HG03139 (cell line): ENCODE measurements at regions not wholly inside any gene's neighbourhood (a gene's known extent, or its start where the extent isn't known, plus 50 kb on each side); places are given as distances from the start of the nearest gene placed in this dataset.

ENCODE experiments used
- ATAC-seq: cut with Tn5 transposase; IDR thresholded peaks from one replicate; pipeline ENCODE4 v1.9.1; 2021; ENCODE audit not compliant: unreplicated experiment

- ATAC-seq = no peak
Measured at GRCh38 chr18:76579301-76579695, 84.3 kb upstream of the ZNF516 start.

DNA sequence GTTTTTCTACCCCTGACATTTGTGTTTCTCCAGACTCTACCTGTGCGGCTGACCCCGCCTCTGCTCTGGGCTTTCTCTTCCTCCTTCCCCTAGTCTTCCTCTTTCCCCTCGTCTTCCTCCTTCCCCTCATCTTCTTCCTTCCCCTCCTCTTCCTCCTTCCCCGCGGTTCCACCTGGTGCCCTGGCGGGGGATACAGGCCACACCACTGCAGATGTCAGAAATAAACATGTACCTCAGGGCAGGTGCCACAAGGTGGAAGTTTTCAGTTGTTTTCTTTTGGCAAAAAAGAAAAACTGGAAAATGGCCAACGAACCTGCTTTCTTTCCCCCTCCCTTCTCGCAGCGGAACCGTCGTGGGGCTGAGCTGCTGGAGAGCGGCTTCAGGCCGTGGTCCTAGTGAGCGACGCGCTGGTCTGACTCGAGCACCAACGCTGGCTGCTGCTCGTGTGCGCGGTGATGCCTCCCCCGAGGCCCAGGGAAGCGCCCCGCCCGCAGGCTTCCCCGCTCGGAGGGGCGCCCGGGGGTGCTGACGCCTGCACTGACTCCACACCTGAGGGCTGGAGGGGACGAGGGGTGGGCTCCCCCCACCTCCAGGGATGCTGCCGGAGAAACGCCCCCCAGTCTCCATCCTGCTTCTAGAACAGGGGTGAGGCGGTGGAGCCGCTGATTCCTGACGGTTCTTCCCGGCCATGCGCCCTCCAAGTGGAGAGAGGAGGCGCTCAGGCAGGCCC lies 83.7 kb upstream of the ZNF516 start:
- no peak for ATAC-seq

DNA sequence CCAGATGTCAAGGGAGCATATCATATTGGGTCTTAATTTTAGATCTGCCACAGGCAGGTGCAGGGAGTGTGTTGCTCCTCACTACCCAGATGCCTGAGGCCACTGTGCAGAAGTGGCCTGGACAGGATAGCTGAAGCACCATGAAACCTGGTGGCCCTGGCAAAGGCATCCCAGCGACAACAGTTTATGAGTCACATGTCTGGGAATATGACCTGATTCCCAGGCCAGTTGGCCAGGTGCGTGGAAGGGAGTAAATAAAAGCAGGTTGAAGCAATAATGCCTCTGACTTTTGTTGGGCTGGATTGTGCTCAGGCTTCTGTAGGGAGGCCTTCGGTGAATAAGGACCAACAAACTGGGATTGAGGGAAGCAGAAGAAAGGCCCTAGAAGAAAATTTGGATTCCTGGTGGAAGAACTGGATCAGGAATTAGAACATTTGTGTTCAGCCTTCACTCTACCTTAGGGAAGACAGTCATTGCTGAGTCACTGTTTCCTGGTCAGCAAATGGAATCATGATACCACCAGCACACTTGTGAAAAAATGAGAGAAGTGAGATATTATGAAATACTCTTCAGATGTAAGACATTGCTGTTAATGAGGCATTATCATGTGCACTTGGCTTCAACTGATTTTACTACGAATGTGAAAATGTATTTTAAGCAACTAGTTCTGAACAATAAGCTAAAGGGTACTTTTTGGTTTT lies 78.4 kb upstream of the ZNF516 start:
- no peak for ATAC-seq

- no peak for ATAC-seq
Measured at GRCh38 chr18:76572518-76573247, 77.6 kb upstream of the ZNF516 start.

GRCh38 chr18:76571689-76572088 lies 76.6 kb upstream of the ZNF516 start:
- no peak for ATAC-seq

GRCh38 chr18:76570856-76571255 lies 75.8 kb upstream of the ZNF516 start:
- ATAC-seq = no peak

GRCh38 chr18:76569644-76570419 lies 74.8 kb upstream of the ZNF516 start:
- ATAC-seq = no peak

- no peak for ATAC-seq
Measured at GRCh38 chr18:76568731-76569130, 73.7 kb upstream of the ZNF516 start.

GRCh38 chr18:76567835-76568445 lies 72.9 kb upstream of the ZNF516 start:
- no peak for ATAC-seq

GRCh38 chr18:76566987-76567386 lies 71.9 kb upstream of the ZNF516 start:
- ATAC-seq = no peak

DNA sequence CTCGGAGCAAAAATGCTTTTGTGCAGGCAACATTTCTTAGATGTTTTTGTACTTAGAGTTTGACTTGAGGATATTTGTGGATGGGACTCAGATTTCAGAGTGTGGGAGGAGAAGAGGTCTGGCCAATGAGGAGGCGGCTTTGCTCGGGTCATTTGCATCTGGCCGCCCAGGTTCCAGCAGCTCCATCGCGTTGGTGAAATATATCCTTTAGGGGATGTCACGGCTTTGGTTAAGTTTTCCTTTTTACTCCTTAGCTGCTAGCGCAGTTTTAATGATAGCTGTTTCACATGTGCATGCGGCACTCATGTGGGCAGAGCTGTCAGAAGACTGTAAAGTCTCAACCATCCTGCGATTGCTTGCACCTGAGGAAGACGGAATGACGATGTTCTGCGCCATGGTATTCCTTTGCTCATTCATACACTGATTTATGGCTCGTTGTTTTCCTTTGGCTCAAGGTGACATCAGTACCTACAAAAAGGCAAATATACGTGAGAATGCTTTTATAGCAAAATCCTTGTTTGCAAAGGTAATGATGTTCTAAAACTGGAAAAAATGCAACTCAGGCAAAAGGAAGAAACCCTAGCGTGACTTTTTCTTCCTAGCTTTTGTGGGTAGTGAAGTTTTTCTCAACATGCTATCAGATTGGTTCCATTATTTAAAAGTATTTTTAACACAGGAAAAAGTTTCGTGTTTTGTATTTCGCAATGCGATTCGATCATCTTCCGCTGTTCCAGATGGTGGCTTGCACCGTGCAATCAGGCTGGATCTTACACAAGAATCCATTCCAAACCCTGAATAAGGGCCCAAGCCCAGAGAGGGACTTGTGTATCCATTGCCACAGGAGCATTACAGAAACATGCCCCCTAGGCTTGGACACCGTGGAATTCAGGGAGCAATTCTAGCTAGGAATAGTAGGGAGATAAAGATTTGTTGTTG lies 70.5 kb upstream of the ZNF516 start:
- no peak for ATAC-seq

DNA sequence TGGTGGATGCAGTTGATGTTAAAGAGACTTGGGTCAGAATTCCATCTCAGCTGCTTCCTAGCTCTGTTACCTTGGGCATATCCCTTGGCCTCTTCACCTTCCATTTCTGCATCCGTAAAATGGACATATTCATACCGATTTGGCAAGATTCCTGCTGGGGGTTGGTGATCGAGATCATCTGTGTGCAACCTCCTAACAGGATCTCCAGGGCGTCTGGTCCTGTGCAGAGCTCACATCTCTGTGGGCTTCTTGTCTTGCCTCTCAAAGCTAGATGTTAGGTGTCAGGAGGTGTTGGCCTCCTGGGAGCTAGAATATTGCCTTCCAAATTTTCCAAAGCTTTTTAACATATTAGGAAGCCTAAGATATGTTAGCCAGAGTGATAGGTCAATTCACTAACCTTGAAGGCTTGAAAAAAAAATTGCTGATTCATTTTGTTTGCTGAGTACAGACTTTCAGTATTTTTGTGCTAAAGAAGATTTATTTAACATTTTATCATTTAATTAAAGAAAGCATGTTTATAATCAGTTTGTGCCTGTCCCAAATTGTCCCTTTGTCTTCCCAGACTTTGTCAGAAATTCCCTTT lies 69.7 kb upstream of the ZNF516 start:
- ATAC-seq = no peak

GRCh38 chr18:76564117-76564516 lies 69.1 kb upstream of the ZNF516 start:
- ATAC-seq = no peak

DNA sequence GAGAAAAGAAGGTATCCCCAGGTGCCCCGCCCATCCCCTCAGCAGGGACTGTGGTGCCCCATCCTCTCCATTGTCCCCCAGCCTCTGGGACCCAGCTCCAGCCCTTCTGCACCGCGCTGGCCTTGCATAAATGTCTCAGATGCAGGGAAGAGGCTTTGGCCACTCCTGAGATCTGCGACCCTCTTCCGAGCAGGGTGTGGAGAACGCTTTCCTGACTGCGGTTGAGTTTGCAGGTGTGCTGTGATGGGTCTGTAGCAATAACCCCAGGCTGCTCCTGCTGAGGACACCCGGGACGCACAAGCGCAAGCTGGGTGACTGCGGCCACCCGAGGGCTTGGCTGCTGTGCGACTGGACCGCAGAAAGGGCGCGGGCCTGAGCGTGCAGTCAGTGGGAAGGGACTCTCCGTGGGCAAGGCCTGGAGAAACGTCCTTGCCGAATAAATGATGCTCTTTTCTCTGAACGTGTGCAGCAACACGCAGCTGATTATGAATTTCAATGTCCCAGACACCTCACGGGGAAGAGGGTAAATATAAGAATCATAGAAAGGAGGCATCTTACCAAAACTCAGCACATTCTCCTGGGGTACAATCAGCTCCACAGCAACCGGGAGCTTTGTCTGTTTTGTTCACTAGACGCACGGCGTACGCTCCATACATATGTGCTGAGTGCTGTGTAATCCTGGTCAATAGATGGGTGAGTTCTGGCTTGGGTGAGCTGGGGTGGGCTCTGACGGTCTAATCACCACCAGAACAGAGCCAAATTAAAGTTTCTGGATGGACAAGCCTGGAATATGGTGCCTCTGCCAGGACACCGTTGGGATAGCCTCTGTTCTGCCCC lies 67.5 kb upstream of the ZNF516 start:
- ATAC-seq = no peak

GRCh38 chr18:76558881-76559667 lies 64.0 kb upstream of the ZNF516 start:
- no peak for ATAC-seq

DNA sequence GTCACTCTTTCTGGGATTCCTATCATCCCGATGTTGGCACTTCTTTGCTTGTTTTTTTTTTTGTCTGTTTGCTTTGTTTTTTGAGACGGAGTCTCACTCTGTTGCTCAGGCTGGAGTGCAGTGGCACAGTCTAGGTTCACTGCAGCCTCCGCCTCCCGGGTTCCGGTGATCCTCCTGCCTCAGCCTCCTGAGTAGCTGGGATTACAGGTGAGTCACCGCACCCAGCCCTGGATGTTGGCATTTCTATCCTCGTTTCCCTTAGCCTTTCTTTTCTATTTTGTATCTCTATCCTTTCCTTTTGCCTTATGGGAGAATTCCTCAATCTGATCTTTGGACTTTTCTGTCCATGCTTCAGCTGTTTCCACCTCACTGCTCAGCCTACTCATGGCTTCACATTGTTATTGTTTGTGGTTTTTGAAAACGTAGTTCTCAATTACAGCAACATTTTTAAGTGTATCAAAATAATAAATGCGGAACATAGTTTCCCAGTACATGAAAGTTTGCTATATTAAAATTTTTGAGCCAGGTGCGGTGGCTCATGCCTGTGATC lies 62.1 kb upstream of the ZNF516 start:
- no peak for ATAC-seq

DNA sequence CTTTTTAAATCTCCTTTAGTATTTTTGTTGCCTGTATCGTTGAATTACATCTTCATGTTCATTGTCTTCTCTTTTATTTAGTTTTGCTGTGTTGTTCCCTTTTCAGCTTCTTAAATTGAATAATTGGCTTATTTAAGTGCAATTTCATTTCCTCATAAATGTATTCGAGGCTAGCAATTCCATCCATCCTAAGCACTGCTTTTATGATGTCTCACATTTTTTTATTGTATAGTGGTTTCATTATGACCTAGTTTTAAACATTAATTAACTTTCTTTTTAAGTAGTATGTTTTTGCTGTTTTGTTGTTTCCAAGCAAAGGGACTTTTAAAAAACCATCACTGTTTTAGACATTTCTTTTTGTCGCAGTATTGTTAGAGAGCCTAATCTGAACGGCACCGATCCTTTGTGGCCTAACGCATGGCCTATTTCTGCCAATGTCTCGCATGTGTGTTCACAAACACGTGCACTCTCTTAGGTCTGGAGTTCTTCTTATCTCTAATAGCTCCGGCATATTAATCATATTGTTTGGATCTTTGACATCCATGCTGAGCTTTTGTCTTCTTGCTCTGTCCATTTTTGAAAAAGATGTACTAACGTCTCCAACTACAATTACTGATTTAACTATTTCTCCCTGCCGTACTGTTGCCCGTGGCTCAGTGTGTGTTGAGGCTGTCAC lies 59.6 kb upstream of the ZNF516 start:
- ATAC-seq = no peak
